Small intestine (tissue), 7 donors: ENCODE measurements at regions not wholly inside any gene's neighbourhood (a gene's known extent, or its start where the extent isn't known, plus 50 kb on each side); places are given as distances from the start of the nearest gene placed in this dataset.
"Not testable (repeated sequence)": the region's sequence is repeated elsewhere in the genome, so short reads cannot be mapped to it uniquely, and the experiment has no call there.

Experiments
- DNase-seq, 2 donors: peaks; one replicate each; pipeline versions ENCODE4 v3.0.0 to v3.0.0-alpha.2; 2013
- FAIRE-seq: peaks from 2 replicates; lab custom pipeline; 2012; peaks lifted over from hg19 to GRCh38; lab: Jason Lieb, UNC
- H3K27ac ChIP-seq, 3 donors: one replicate each; pipeline ENCODE4 v1.5.1; 2013; ENCODE audit warnings: low read length in 2 of 3, mild to moderate bottlenecking in 2 of 3, control low read depth in 1 of 3, inconsistent platforms in 1 of 3, low read depth in 1 of 3, moderate library complexity in 1 of 3
- H3K27me3 ChIP-seq, 3 donors: one replicate each; pipeline ENCODE4 v1.6.1; 2013; ENCODE audit warnings: low read length in 3 of 3, inconsistent platforms in 1 of 3; ENCODE audit not compliant: control insufficient read depth in 3 of 3, insufficient read depth in 3 of 3
- H3K36me3 ChIP-seq, 3 donors: one replicate each; pipeline ENCODE4 v1.6.1; 2013; ENCODE audit warnings: low read length in 3 of 3, inconsistent platforms in 1 of 3, low read depth in 1 of 3, mild to moderate bottlenecking in 1 of 3, moderate library complexity in 1 of 3; ENCODE audit not compliant: control insufficient read depth in 3 of 3, insufficient read depth in 2 of 3
- H3K4me1 ChIP-seq, 3 donors: one replicate each; pipeline ENCODE4 v1.6.1; 2013; ENCODE audit warnings: low read length in 2 of 3, inconsistent platforms in 1 of 3, low read depth in 1 of 3, mild to moderate bottlenecking in 1 of 3, moderate library complexity in 1 of 3; ENCODE audit not compliant: control insufficient read depth in 3 of 3, insufficient read depth in 2 of 3
- H3K4me3 ChIP-seq, 3 donors: one replicate each; pipeline ENCODE4 v1.5.1; 2013; ENCODE audit warnings: low read length in 3 of 3, control low read depth in 1 of 3, inconsistent platforms in 1 of 3, low read depth in 1 of 3, mild to moderate bottlenecking in 1 of 3, moderate library complexity in 1 of 3
- H3K9me3 ChIP-seq, 2 donors: one replicate each; pipeline ENCODE4 v1.6.1; 2013; ENCODE audit warnings: low read depth in 1 of 2, low read length in 1 of 2; ENCODE audit not compliant: control insufficient read depth in 2 of 2, insufficient read depth in 1 of 2
- WGBS, 3 donors: extraction: QIAGEN DNeasy Blood & Tissue Kit; methylation state at CpG; one replicate each; pipeline ENCODE4 v1.1.7; 2013; 5-methylcytosine and 5-hydroxymethylcytosine counted together
- donor health status: healthy with polysubstance abuse.
- donor health status: control.
- donor health status: control.
- donor health status: Bipolar disorder and iron deficiency.
- donor health status: healthy.

GRCh38 chr19:23542562-23542961, 144.4 kb downstream of the ZNF675 start:
- Histone ChIP-seq H3K36me3 (no peaks in the 10 kb centered on the region), H3K4me3 (no peak overlapping the region), H3K9me3 (peaks cover 0 to 13% of the 10 kb centered on the region in 2 donors), H3K4me1 (no peaks in the 10 kb centered on the region), H3K27ac (no peak overlapping the region), H3K27me3 (no peaks in the 10 kb centered on the region)
- FAIRE-seq, result no peak
- 33 to 43% (median 43%) methylated on average over 1 of the region's 1 CpG for WGBS, 3 donors
- no peak for DNase-seq

- 82 to 87% (median 84%) methylated on average over 1 of the region's 1 CpG for WGBS, 3 donors
- Histone ChIP-seq H3K4me1 (no peaks in the 10 kb centered on the region), H3K27ac (no peak overlapping the region), H3K9me3 (peaks cover 0 to 13% of the 10 kb centered on the region in 2 donors), H3K36me3 (no peaks in the 10 kb centered on the region), H3K4me3 (no peak overlapping the region), H3K27me3 (no peaks in the 10 kb centered on the region)
- DNase-seq (no peak), FAIRE-seq (no peak)
Observed at GRCh38 chr19:23541991-23542390, 145.0 kb downstream of the ZNF675 start.

DNA sequence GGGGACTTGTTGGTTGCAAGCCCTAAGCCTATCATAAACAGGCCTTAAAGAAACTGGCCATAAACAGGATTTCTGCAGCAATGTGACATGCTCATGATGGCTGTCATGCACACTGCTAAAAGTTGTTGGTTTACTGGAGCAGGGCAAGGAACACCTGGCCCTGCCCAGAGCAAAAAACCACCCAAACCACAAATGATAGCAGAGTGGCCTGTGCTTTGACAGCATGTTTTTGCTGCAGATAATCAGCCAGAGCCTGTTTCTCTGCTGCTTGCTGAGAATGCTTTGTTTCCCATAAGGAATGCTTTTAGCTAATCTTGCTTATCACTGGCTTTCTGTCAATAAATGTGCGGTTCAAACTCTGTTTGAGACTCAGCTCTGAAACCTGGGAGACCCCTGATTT, 144.9 kb upstream of the ZNF91 start:
- not testable (repeated sequence) for FAIRE-seq, H3K36me3 ChIP-seq, H3K9me3 ChIP-seq, DNase-seq, H3K27ac ChIP-seq, H3K27me3 ChIP-seq, H3K4me3 ChIP-seq, H3K4me1 ChIP-seq
- WGBS, 3 donors, result 16 to 44% (median 38%) methylated on average over 1 of the region's 1 CpG

DNA sequence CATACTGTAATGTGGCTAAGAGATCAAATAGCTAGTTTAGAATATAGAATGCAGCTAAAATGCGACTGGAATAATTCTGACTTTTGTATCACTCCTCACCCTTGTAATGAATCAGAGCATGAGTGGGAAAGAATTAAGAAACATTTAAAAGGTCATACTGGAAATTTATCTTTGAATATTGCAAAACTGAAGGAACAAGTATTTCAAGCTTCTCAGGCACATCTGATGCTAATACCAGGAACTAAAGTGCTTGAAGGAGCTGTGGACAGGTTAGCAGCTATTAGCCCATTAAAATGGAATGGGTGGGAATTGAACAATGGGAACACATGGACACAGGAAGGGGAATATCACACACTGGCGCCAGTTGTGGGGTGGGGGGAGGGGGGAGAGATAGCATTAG, 144.2 kb upstream of the ZNF91 start:
- WGBS, 3 donors, result 65 to 70% (median 68%) methylated on average over 2 of the region's 2 CpGs
- Histone ChIP-seq H3K4me1 (no peaks in the 10 kb centered on the region), H3K27ac (no peak overlapping the region), H3K27me3 (no peaks in the 10 kb centered on the region), H3K36me3 (no peaks in the 10 kb centered on the region), H3K4me3 (no peak overlapping the region), H3K9me3 (peaks cover 0 to under 1% of the 10 kb centered on the region in 2 donors)
- FAIRE-seq (no peak), DNase-seq (no peak)

GRCh38 chr19:23537136-23537535, 141.9 kb upstream of the ZNF91 start:
- H3K36me3 ChIP-seq, H3K27ac ChIP-seq, H3K4me3 ChIP-seq, FAIRE-seq, H3K4me1 ChIP-seq, H3K9me3 ChIP-seq, H3K27me3 ChIP-seq, DNase-seq: not testable (repeated sequence)

- not testable (repeated sequence) for H3K27ac ChIP-seq, H3K36me3 ChIP-seq, H3K9me3 ChIP-seq, DNase-seq, FAIRE-seq, H3K4me1 ChIP-seq, H3K4me3 ChIP-seq, H3K27me3 ChIP-seq
- 56 to 79% (median 68%) methylated on average over 1 of the region's 1 CpG for WGBS, 3 donors
Observed at GRCh38 chr19:23536341-23536740, 141.1 kb upstream of the ZNF91 start.

DNA sequence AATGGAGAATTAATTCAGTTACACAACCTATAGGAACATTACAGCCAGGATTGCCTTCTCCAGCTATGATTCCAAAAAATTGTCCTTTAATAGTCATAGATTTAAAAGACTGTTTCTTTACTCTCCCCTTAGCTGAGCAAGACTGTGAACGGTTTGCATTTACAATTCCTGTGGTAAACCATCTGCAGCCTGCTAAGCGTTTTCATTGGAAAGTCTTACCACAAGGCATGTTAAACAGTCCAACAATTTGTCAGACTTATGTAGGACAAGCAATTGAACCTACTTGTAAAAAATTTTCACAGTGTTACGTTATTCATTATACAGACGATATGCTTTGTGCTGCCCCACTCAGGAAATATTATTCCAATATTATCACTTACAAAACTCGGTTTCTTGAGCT, 140.6 kb upstream of the ZNF91 start:
- DNase-seq, FAIRE-seq, H3K4me1 ChIP-seq, H3K36me3 ChIP-seq, H3K4me3 ChIP-seq, H3K27me3 ChIP-seq, H3K9me3 ChIP-seq, H3K27ac ChIP-seq: not testable (repeated sequence)
- WGBS, 3 donors, result 82 to 83% (median 83%) methylated on average over 5 of the region's 5 CpGs

- H3K4me3 ChIP-seq, H3K27me3 ChIP-seq, H3K4me1 ChIP-seq, H3K27ac ChIP-seq, DNase-seq, H3K36me3 ChIP-seq, FAIRE-seq: not testable (repeated sequence)
- 88 to 97% (median 93%) methylated on average over 26 to 30 of the region's 30 CpGs for WGBS, 3 donors
- peaks cover under 1 to 25% of the 10 kb centered on the region in 2 donors for H3K9me3 ChIP-seq
Observed at GRCh38 chr19:23533441-23533840, 138.2 kb upstream of the ZNF91 start.

DNA sequence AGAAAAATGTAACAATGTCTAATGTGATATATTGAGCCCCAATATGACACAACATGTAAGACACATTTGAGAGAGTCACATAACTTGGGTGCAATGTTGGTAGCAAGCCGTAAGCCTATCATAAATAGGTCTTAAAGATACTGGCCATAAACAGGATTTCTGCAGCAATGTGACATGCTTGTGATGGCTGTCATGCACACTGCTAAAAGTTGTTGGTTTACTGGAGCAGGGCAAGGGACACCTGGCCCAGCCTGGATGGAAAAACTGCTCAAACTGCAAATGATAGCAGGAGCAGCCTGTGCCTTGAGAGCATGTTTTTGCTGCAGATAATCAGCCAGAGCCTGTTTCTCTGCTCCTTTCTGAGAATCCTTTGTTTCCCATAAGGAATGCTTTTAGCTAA, 136.7 kb upstream of the ZNF91 start:
- Histone ChIP-seq H3K4me1 (no peaks in the 10 kb centered on the region), H3K4me3 (no peak overlapping the region), H3K9me3 (peaks cover 2 to 32% of the 10 kb centered on the region in 2 donors), H3K27me3 (no peaks in the 10 kb centered on the region), H3K36me3 (no peaks in the 10 kb centered on the region), H3K27ac (no peak overlapping the region)
- WGBS, 3 donors, result 71 to 87% (median 83%) methylated on average over 1 of the region's 1 CpG
- no peak for FAIRE-seq
- DNase-seq, result no peak
